Ovary (tissue), 3 donors: ENCODE measurements at regions not wholly inside any gene's neighbourhood (a gene's known extent, or its start where the extent isn't known, plus 50 kb on each side); places are given as distances from the start of the nearest gene placed in this dataset.
"Not testable (repeated sequence)": the region's sequence is repeated elsewhere in the genome, so short reads cannot be mapped to it uniquely, and the experiment has no call there.

Experiments
- EP300 ChIP-seq: sonication (generic); formaldehyde crosslinking; IDR thresholded peaks from one replicate; pipeline ENCODE4 v1.6.1; 2017; ENCODE audit warnings: antibody characterized with exemption
- POLR2A ChIP-seq: fragments of 450-650 bp; IDR thresholded peaks from one replicate; pipeline ENCODE4 v1.6.1; 2017; ENCODE audit warnings: antibody characterized with exemption, mild to moderate bottlenecking, moderate library complexity
- TF ChIP-seq, protein P1 (sequence below), 3 donors: fragments of 450-650 bp in 2 of 3; fragments of 200-600 bp in 1 of 3; IDR thresholded peaks; one replicate each; pipeline versions ENCODE4 v1.5.1 to v1.8.0; 2016 to 2022; ENCODE audit warnings: antibody characterized with exemption in 3 of 3, mild to moderate bottlenecking in 1 of 3
- donor health status: DM: no; HTN: no; CAD: no.

DNA sequence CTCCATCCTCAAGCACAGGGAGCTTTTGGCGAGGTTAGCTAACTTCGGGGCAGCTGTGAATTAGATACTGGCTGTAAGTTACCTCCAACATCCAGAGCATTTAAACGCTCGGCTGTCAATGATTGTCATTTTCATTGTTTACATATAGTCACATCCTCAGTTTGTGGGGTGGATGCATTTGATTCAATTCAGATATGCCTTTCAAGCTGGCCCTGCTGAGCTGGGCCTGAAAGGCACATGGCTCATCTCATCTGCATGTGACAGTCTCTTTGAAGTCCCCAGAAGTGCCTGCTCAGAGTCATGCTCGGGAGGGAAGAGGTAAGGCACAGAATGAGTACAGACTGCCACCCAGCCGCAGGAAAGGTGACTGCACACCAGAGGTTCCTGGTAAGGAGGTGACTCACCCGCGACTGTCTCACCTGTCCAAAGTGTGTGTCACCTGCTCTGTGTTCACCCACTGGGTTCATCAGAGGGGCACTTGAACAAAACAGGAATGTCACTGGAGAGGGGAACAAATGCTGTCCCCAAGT, 281.2 kb upstream of the PLGLB2 start:
- TF ChIP-seq, protein P1, sequence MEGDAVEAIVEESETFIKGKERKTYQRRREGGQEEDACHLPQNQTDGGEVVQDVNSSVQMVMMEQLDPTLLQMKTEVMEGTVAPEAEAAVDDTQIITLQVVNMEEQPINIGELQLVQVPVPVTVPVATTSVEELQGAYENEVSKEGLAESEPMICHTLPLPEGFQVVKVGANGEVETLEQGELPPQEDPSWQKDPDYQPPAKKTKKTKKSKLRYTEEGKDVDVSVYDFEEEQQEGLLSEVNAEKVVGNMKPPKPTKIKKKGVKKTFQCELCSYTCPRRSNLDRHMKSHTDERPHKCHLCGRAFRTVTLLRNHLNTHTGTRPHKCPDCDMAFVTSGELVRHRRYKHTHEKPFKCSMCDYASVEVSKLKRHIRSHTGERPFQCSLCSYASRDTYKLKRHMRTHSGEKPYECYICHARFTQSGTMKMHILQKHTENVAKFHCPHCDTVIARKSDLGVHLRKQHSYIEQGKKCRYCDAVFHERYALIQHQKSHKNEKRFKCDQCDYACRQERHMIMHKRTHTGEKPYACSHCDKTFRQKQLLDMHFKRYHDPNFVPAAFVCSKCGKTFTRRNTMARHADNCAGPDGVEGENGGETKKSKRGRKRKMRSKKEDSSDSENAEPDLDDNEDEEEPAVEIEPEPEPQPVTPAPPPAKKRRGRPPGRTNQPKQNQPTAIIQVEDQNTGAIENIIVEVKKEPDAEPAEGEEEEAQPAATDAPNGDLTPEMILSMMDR (IDR thresholded peaks at IDR 0.05) = not testable (repeated sequence)
- TF ChIP-seq EP300, POLR2A: not testable (repeated sequence)
